ENCODE measurements at regions not wholly inside any gene's neighbourhood (a gene's known extent, or its start where the extent isn't known, plus 50 kb on each side); places are given as distances from the start of the nearest gene placed in this dataset.

- ATAC-seq: no peak
Measured at GRCh38 chr20:60591172-60591799, 633.1 kb downstream of the CDH26 start.

GRCh38 chr20:60598528-60598927, 640.3 kb downstream of the CDH26 start:
- no peak for ATAC-seq

- ATAC-seq: no peak
Measured at GRCh38 chr20:60599381-60599780, 641.2 kb downstream of the CDH26 start.

DNA sequence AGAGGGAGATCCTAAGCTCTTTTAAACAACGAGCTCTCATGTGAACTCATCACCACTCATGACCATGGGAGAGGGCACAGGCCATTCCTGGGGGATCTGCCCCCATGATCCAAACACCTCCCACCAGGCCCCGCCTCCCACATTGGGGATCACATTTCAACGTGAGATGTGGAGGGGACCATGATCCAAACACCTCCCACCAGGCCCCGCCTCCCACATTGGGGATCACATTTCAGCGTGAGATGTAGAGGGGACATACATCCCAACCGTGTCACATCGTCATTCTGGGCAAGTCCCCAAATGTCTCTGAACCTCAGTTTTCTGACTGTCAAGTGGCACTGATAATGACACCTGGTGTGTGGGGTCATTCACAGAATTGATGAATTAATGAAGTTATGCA, 641.8 kb downstream of the CDH26 start:
- no peak for ATAC-seq

DNA sequence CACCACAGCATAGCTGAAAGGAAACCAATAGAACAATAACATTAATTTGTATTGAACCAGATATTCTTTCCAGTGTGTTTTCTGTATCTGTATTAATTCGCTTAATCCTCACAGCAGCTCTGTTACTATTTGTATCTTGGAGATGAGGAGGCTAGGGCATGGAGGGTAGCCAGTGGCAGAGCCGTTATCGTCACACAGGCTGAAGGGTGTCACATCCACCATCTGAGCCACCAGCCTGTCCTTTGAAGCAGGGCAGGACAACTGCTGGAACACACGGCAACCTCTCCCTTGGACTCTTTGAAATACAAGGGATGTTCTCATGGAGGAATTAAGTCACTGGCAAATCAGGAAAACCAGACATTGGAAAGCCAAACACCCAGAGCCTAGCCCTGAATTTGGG, 628.0 kb upstream of the CDH4 start:
- no peak for ATAC-seq

DNA sequence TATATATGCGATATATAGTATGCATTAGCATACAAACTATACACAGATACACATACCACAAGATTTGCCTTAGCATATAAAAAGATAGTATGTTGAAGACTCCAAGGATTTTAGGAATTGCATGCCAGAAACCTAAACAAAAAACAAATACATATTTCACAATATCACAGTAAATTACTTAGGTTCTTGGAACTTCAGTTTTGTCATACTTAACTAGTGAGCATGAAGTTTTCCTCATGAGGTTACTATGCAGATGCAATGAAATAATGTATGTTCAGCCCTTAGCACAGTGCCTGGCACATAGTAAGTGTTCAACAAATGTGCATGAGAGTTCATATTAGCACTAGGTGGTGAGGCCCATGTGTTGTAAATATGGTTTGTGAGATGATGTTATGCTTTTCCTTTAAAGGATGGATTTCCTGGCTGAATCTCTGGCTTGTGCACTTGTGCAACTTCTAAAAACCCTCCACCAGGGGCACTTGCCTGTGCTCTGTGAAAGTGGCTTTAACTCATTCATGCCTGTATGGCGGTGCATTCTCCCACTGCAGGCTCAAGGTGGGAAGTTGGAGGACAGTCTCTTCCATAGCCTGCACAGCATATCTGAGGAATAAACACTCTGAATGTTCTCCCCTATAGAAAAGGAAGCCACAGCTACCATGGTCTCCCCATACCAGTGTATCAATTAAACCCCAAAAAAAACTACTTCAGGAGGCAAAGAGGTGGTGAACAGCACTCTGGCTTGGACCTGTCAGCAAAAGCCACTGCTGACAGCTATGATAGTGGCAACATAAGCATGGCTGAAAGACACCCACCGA, 624.1 kb upstream of the CDH4 start:
- ATAC-seq: no peak

GRCh38 chr20:60628749-60629148, 623.3 kb upstream of the CDH4 start:
- ATAC-seq: no peak

GRCh38 chr20:60629206-60629605, 622.9 kb upstream of the CDH4 start:
- ATAC-seq: no peak

- ATAC-seq: no peak
Measured at GRCh38 chr20:60630609-60631008, 621.5 kb upstream of the CDH4 start.

DNA sequence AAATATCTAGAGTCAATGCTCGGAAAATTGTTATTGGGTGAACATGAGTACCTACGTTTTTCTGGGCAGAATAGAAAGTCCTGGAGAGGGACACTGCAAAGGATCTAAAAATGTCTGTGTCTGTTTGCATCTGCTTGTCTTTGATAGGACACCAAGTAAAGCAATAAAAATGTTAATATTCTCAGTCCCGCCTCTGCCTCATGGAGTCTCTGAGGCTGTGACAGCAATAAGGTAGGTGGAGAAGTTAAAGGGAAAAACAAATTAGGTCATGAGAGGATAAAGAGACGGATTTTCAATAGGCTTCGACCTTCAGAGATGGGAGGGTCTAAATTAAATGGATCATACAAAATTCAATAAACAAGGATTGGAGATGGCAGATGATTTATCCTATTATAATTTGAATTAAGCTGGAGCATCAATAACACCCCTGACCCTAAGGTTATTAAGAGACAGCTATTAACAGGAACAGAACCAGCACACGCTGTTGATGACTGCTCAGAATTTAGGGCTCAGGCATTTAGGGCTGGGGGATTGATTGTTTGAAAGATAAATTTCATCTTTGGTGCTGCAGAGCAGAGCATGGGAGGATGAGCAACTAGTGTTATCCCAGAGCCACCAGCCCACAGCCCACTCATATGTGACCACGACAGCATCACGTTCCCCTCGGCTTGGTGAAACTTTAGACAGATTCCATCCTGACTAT, 620.3 kb upstream of the CDH4 start:
- no peak for ATAC-seq

DNA sequence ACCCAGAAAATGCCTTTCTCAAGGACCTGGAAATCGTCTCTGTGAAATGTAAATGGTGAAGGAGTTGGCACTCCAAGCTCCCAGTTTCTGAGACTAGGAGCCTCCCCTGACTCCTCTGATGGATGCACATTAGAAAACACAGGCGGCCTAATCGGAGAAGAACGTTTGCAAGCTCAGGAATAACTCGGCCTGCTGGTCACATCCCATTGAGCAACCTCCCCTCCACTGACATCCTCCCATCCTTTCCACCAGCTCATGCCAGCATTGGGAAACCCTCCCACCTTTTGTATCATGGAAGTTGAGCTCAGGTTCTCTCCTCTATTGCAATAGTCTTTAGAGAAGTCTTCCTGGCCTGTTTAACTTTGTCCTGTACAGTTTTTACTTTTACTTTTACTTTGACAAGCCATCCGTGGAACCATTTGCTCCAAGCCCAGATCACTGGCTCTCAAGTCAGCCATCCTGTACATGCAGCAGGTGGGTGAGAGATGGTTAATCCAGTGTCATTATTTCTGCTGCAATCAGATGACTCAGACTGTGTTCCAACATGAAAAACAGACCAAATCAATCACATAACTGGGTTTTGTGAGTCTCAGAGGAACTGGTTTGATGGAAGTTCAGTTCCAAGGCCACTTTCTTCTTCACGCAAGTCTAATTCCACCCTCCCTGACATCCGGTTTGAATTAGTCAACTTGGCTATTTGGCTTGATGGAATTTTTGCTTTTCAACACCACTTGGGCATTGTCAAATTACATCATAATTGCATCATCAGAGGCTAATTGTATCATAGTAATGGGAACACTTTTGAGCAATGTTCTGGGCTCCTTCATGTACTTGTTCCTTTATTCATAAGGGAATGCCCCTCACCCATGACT, 619.4 kb upstream of the CDH4 start:
- ATAC-seq: no peak

DNA sequence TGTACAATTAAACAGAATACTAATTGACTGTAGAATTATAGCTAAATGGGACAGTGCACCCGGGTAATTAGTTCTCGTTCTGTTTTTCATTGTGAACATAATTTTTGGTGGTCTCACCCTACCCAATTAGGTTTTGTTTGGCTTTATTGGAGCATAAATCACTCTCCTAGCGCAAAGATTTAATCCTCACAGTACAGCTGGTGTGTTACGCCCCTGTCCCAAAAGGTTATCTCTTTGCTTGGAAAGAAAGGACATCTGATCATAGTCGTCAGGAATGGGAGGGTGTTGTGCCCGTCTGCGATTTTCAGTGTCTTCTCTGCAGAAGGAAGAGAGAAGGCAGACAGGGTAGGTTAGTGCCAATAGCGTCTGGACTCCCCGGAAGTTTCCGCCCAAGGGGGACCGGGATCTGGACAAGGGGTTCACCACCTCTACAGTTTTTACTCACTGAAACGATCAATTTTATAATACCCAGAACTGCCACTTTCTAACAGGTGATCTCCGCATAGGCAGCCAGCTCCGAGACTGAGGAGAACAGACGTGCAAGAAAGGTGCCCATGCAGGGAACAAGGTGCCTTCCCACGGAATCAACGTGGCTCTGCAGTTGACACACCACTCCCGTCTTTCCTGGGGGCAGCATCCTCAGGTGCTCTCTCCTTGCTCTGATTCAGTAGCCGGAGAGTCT, 617.4 kb upstream of the CDH4 start:
- ATAC-seq: no peak

GRCh38 chr20:60636417-60636816, 615.6 kb upstream of the CDH4 start:
- no peak for ATAC-seq

- no peak for ATAC-seq
Measured at GRCh38 chr20:60637801-60638200, 614.3 kb upstream of the CDH4 start.

DNA sequence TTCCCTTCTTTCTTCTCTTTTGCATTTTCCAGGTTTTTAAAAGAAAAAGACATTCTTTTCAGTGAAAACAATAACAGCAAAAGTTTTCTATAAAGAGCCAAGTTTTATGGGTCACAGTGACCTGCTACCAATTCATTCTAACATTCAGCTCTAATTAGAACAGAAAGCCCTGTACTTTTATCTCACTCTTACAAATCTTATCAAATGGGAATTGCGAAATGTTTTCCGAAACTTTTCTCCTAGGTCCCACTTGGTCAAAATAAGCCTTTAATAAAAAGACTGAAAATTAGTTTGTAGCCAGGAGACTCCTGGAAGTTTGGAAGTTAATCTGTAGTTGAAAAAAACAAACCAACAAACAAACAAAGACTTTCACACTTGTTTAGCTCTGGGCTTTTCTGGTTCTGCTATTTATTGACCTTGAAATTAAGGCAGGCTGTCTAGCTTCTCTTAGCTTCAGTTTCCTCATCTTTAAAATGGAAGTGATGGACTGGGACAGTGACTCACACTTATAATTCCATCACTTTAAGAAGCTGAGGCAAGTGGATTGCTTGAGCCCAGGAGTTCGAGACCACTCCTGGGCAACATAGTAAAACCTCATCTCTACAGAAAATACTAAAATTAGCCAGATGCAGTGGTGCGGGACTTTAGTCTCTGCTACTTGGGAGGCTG, 613.5 kb upstream of the CDH4 start:
- no peak for ATAC-seq

DNA sequence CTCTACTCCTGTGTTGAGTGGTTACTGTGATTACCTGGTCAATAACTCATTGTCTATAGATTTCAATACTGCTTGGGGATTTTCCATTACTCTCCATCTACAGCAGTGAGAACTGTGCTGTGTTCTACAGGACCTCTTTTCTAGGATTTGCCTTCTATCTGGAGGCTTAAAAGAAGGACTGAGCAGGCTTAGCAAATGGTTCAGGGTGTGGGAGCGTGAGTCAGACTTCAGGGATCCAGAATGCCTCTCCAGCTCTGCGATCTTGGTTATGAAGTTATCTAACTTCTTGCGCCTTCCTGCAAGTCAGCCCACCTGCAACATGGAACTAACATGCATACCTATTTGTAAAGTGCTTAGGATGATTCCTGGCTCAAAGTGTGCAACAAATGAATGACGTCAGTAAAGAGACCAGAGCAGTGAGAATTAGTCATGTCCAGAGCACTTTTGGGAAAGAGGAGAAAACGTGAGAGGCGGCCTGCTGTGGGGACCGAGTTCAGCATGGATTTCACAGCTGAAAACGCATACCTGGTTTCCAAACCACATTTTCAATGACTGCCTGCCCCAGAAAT, 610.1 kb upstream of the CDH4 start:
- no peak for ATAC-seq

GRCh38 chr20:60642541-60642940, 609.5 kb upstream of the CDH4 start:
- no peak for ATAC-seq

- ATAC-seq: no peak
Measured at GRCh38 chr20:60648556-60648955, 603.5 kb upstream of the CDH4 start.

DNA sequence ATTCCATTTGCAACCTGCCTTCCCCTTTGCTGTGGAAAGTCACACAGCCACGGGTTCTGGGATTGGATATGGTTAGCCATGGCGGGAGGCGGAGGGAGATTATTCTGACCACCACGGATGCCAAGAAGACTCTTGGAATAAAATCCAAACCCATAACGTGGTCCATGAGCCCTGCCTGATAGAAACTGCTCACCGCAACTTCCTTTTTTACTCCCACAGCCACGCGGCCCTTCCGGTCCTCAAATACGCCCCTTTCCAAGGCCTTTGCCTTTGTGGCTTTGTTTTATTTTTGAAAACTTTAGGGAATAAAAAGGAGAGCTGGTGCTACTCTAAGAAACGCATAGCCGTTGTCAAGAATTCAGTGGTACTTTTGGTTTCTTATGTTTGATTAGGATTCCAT, 602.5 kb upstream of the CDH4 start:
- no peak for ATAC-seq

GRCh38 chr20:60650087-60650486, 602.0 kb upstream of the CDH4 start:
- ATAC-seq: no peak

GRCh38 chr20:60652046-60652445, 600.0 kb upstream of the CDH4 start:
- no peak for ATAC-seq
